Bronchial epithelial cell (primary cell): ENCODE measurements at regions not wholly inside any gene's neighbourhood (a gene's known extent, or its start where the extent isn't known, plus 50 kb on each side); places are given as distances from the start of the nearest gene placed in this dataset.

Experiments
- DNase-seq: peaks from one replicate; pipeline ENCODE4 v3.0.0-alpha.2; 2010; ENCODE audit warnings: low read depth
- FAIRE-seq: peaks from 2 replicates; lab custom pipeline; 2011; peaks lifted over from hg19 to GRCh38; lab: Jason Lieb, UNC
- H3K27me3 ChIP-seq: 2 replicates; pipeline ENCODE4 v1.5.1; 2011; ENCODE audit warnings: low read length; ENCODE audit not compliant: control insufficient read depth, insufficient read depth
- H3K36me3 ChIP-seq: 2 replicates; pipeline ENCODE4 v1.5.1; 2011; ENCODE audit warnings: low read length; ENCODE audit not compliant: control insufficient read depth, insufficient read depth
- H3K4me3 ChIP-seq: 2 replicates; pipeline ENCODE4 v1.5.1; 2011; ENCODE audit warnings: mild to moderate bottlenecking, low read depth, low read length, control low read depth
- CTCF ChIP-seq: IDR thresholded peaks from 2 replicates; pipeline ENCODE4 v1.5.1; 2011; ENCODE audit warnings: mild to moderate bottlenecking, moderate library complexity, low read length, control low read depth, inconsistent platforms; ENCODE audit not compliant: insufficient read depth, severe bottlenecking

- no peak for TF ChIP-seq CTCF
- no peak overlapping the region for H3K4me3 ChIP-seq
- no peak for FAIRE-seq
Measured at GRCh38 chr5:161134083-161134482, 282.1 kb upstream of the ATP10B start.

GRCh38 chr5:161115941-161116340 lies 263.9 kb upstream of the ATP10B start:
- no peak for FAIRE-seq
- no peak for TF ChIP-seq CTCF

More at GRCh38 chr5:161134083-161134482, 282.1 kb upstream of the ATP10B start:
- Histone ChIP-seq H3K27me3 (no peaks in the 10 kb centered on the region), H3K36me3 (no peaks in the 10 kb centered on the region)
- DNase-seq = no peak

DNA sequence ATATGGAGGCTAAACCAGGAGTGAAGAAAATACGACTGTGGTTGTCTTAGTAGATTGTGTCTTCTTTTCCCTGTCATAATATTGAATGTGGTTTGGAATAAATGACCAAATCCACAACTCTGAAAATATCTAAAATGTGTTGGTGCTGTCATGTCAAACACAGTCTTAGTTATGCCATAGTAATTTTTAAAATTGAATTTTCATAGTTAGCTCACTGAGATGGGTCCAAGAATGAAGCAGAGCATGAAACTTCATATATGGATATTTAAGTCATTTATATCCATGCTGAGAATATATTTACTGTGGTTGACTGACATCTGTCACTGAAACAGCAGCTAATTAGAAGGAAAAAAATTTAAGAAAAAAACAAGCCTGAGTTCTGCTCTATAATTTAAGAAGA lies 260.4 kb upstream of the ATP10B start:
- no peak for DNase-seq
- no peak for TF ChIP-seq CTCF
- Histone ChIP-seq H3K27me3 (no peaks in the 10 kb centered on the region), H3K4me3 (no peak overlapping the region), H3K36me3 (no peaks in the 10 kb centered on the region)
- FAIRE-seq = no peak

More at GRCh38 chr5:161115941-161116340, 263.9 kb upstream of the ATP10B start:
- Histone ChIP-seq H3K27me3 (no peaks in the 10 kb centered on the region), H3K36me3 (no peaks in the 10 kb centered on the region), H3K4me3 (no peak overlapping the region)
- no peak for DNase-seq

GRCh38 chr5:161105525-161105924 lies 253.5 kb upstream of the ATP10B start:
- DNase-seq (no peak), FAIRE-seq (no peak)
- H3K36me3 ChIP-seq = no peaks in the 10 kb centered on the region
- H3K4me3 ChIP-seq = no peak overlapping the region
- H3K27me3 ChIP-seq = no peaks in the 10 kb centered on the region
- TF ChIP-seq CTCF = no peak

DNA sequence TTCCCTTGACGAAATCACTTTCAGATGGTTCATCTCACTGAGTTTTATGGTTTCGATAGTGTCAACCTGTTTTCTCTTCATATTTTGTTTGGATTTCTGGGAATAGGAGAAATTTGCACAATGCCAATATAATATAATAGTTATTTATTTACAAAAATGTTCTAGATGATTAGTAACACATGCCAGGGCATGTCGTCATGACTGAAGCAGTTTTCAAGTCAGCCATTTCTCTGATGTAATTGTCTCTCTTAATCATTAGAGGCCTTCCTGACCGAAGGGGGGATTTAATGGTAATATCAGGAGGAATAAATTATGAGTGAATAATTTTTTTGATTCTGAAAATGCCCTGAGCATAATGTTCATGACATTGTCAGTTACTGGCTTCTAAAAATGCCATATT lies 246.5 kb upstream of the ATP10B start:
- Histone ChIP-seq H3K4me3 (no peak overlapping the region), H3K36me3 (no peaks in the 10 kb centered on the region), H3K27me3 (no peaks in the 10 kb centered on the region)
- no peak for FAIRE-seq
- DNase-seq = peak; percentile 41
- TF ChIP-seq CTCF = no peak

DNA sequence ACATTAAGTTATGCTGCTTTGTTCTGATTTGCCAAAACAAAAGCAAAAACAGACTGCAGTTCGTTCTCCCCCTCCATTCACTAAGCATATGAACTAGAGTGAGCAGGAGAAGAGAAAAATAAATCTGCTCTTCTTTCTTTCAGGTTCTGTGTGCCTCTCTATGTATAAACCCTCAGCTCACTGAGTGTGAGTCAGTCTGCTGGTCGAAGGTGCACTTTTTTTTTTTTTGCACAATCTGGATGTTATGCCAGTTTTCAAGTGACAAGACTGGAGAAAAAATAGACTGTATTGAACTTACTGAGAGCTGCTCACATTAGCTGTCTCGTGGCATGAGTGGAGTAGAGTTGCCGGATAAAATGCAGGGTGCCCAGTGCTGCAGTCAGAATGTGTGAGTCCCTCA lies 244.6 kb upstream of the ATP10B start:
- no peaks in the 10 kb centered on the region for H3K27me3 ChIP-seq
- TF ChIP-seq CTCF = no peak
- no peaks in the 10 kb centered on the region for H3K36me3 ChIP-seq
- DNase-seq = peak; percentile 4
- H3K4me3 ChIP-seq = no peak overlapping the region
- no peak for FAIRE-seq
